Liver (tissue), 2 donors: ENCODE measurements at regions not wholly inside any gene's neighbourhood (a gene's known extent, or its start where the extent isn't known, plus 50 kb on each side); places are given as distances from the start of the nearest gene placed in this dataset.

ENCODE experiments used
- YY1 ChIP-seq: IDR thresholded peaks from 2 replicates; pipeline ENCODE4 v1.6.1; 2016; ENCODE audit warnings: antibody characterized with exemption, mild to moderate bottlenecking
- TF ChIP-seq, protein P1 (sequence below): fragments of 150-350 bp; IDR thresholded peaks from 2 replicates; pipeline ENCODE4 v1.5.1; 2017; ENCODE audit warnings: improper control_type of control experiment, low read depth, low read length; ENCODE audit not compliant: missing input control
- TF ChIP-seq, protein P2 (sequence below): IDR thresholded peaks from 2 replicates; pipeline ENCODE4 v1.6.1; 2016; ENCODE audit warnings: antibody characterized with exemption, mild to moderate bottlenecking
- TF ChIP-seq, protein P3 (sequence below): IDR thresholded peaks from 2 replicates; pipeline ENCODE4 v1.6.1; 2016; ENCODE audit warnings: antibody characterized with exemption
- donor health status: healthy.

DNA sequence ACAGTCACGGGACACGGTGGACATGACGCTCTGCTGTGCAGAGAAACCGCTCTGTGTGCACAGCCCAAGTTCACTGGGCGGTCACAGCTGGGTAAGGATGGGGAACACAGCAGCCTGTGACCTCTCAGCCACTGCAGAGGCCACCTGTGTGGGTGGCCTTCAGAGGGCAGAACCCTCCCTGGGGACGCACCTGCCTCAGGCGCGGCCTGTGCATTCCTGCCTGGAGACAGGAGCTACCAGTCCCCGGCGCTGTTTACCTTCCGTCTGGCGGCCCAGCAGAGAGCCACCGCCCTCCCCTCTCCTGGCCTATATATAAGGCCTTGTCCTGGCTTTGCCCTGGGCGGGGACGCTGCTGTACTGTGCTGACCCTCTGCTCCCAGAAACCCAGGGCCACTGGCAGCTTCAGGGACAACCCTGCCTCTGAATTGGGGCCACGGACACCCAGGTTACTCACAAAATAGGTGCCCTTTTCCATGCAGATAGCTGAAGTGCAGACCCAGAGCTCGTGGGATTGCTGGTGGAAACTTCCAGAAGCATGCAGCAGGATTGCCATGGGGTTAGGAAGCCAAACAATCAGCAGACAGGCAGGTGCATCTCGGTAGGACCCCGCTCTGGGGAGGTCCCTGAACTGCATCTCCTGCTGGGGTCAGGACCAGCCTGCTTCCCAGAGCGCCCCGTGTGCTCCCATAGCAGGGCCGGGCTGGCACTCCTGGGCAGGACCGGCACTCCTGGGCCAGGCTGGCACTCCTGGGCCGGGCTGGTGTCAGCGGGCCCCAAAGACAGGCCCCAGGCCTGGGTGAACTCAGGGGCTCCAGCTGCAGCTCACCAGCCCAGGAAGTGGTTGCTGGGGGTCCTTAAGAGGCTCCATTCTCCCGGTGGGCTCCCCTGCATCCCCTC lies 83.6 kb downstream of the SIK1 start:
- TF ChIP-seq, protein P1, sequence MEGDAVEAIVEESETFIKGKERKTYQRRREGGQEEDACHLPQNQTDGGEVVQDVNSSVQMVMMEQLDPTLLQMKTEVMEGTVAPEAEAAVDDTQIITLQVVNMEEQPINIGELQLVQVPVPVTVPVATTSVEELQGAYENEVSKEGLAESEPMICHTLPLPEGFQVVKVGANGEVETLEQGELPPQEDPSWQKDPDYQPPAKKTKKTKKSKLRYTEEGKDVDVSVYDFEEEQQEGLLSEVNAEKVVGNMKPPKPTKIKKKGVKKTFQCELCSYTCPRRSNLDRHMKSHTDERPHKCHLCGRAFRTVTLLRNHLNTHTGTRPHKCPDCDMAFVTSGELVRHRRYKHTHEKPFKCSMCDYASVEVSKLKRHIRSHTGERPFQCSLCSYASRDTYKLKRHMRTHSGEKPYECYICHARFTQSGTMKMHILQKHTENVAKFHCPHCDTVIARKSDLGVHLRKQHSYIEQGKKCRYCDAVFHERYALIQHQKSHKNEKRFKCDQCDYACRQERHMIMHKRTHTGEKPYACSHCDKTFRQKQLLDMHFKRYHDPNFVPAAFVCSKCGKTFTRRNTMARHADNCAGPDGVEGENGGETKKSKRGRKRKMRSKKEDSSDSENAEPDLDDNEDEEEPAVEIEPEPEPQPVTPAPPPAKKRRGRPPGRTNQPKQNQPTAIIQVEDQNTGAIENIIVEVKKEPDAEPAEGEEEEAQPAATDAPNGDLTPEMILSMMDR = no peak
- TF ChIP-seq YY1 = no peak
- TF ChIP-seq, protein P2, sequence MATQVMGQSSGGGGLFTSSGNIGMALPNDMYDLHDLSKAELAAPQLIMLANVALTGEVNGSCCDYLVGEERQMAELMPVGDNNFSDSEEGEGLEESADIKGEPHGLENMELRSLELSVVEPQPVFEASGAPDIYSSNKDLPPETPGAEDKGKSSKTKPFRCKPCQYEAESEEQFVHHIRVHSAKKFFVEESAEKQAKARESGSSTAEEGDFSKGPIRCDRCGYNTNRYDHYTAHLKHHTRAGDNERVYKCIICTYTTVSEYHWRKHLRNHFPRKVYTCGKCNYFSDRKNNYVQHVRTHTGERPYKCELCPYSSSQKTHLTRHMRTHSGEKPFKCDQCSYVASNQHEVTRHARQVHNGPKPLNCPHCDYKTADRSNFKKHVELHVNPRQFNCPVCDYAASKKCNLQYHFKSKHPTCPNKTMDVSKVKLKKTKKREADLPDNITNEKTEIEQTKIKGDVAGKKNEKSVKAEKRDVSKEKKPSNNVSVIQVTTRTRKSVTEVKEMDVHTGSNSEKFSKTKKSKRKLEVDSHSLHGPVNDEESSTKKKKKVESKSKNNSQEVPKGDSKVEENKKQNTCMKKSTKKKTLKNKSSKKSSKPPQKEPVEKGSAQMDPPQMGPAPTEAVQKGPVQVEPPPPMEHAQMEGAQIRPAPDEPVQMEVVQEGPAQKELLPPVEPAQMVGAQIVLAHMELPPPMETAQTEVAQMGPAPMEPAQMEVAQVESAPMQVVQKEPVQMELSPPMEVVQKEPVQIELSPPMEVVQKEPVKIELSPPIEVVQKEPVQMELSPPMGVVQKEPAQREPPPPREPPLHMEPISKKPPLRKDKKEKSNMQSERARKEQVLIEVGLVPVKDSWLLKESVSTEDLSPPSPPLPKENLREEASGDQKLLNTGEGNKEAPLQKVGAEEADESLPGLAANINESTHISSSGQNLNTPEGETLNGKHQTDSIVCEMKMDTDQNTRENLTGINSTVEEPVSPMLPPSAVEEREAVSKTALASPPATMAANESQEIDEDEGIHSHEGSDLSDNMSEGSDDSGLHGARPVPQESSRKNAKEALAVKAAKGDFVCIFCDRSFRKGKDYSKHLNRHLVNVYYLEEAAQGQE = peak; percentile 49
- TF ChIP-seq, protein P3, sequence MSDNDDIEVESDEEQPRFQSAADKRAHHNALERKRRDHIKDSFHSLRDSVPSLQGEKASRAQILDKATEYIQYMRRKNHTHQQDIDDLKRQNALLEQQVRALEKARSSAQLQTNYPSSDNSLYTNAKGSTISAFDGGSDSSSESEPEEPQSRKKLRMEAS = no peak
